GM21576 (cell line): ENCODE measurements at regions not wholly inside any gene's neighbourhood (a gene's known extent, or its start where the extent isn't known, plus 50 kb on each side); places are given as distances from the start of the nearest gene placed in this dataset.

Source experiments
- ATAC-seq: cut with Tn5 transposase; IDR thresholded peaks from one replicate; pipeline ENCODE4 v1.9.1; 2021; ENCODE audit warnings: mild to moderate bottlenecking, moderate library complexity; ENCODE audit not compliant: unreplicated experiment

- ATAC-seq: no peak
Observed at GRCh38 chrX:9147086-9147485, 113.2 kb upstream of the FAM9B start.

- ATAC-seq: no peak
Observed at GRCh38 chrX:9147726-9148125, 113.8 kb upstream of the FAM9B start.

GRCh38 chrX:9148615-9149399 is 114.9 kb upstream of the FAM9B start:
- no peak for ATAC-seq

GRCh38 chrX:9149501-9150245 is 115.7 kb upstream of the FAM9B start:
- no peak for ATAC-seq

DNA sequence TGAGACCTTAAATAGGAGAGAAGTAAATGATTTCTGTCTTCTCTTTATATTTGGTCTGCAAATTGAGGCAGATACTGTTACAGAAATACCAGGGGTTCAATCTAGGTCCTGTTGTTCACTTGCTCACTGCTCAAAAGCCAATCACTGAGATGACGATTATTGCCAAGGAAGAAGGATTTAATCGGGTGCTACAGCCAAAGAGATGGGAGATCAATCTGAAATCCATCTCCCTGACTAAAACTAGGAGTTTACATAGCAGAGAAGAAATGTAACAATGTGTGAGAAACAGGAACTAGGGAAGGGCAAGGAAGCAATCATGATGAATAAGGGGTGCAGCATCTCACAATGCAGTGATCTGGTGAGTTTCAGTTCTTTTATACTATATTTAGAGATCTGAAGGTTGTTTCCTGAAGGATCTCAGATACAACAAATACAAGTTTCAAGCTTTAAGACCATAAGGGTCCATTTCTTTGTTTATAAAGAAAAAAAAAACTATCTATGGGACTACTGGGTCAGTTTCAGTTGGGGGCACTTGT is 117.9 kb upstream of the FAM9B start:
- ATAC-seq: no peak

GRCh38 chrX:9153300-9153699 is 119.4 kb upstream of the FAM9B start:
- ATAC-seq: no peak

DNA sequence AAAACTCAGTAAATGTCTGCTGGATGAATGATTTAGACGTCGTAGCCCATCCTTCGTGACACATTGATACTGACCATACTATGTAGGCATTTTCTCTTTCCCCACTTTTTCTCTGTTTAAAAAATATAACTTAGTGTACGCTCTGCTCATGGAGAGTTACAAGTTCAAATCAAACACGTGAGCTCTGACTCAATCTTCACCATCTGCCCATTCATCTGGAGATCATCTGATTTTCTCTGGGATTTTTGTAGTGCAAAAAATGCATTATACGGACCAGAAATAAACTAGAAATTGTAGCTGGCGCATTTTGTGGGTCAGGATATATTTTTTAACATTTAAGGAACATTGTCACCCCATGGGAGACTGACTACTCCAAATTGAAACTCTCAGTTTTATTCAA is 124.7 kb upstream of the FAM9B start:
- no peak for ATAC-seq

- ATAC-seq: no peak
Observed at GRCh38 chrX:9160698-9161329, 126.9 kb upstream of the FAM9B start.

- no peak for ATAC-seq
Observed at GRCh38 chrX:9162698-9163097, 128.8 kb upstream of the FAM9B start.

DNA sequence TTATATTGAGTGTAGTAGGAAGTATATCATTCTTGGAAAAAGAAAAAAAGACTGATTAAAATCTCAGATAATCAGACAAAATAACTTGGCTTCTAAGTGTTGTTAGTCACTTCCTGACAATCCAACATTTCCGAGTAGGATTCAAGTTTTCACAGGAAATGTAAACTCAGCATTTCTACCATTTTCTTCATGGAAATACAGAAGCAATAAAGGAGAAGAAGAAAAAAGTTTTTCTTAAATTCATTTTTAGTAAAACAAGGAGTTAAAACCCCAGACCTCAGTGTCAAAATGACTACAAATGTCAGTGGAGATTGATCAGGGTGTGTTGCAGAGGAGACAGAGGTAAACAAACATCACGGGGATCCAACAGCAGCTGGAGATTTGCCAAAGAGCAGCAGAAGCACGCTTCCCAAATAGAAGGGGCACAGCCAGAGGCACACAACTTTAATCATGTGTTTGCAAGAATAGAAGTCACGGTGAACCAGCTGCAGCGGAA is 129.3 kb upstream of the FAM9B start:
- no peak for ATAC-seq

- ATAC-seq: no peak
Observed at GRCh38 chrX:9164086-9164485, 130.2 kb upstream of the FAM9B start.

GRCh38 chrX:9164533-9165426 is 130.9 kb upstream of the FAM9B start:
- no peak for ATAC-seq

GRCh38 chrX:9166584-9166944 is 132.6 kb upstream of the FAM9B start:
- no peak for ATAC-seq

GRCh38 chrX:9171841-9172463 is 138.0 kb upstream of the FAM9B start:
- ATAC-seq: no peak

DNA sequence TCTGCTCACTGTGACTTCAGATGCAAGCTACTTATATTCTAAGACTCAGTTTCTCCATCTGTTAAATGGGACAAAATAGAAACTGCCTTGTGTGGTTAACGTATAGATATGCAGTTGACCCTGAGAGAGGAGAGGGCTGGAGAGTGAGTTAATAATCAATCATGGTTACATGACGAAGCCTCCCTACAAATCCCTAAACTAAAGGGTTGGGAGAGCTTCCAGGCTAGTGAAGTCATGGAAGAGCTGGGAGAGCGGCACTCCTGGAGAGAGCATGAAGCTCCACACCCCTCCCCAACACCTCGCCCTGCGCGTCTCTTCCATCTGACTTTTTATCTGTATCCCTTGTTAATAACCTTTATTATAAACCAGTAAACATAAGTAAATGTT is 138.5 kb upstream of the FAM9B start:
- no peak for ATAC-seq

- ATAC-seq: no peak
Observed at GRCh38 chrX:9180623-9181022, 146.7 kb upstream of the FAM9B start.

DNA sequence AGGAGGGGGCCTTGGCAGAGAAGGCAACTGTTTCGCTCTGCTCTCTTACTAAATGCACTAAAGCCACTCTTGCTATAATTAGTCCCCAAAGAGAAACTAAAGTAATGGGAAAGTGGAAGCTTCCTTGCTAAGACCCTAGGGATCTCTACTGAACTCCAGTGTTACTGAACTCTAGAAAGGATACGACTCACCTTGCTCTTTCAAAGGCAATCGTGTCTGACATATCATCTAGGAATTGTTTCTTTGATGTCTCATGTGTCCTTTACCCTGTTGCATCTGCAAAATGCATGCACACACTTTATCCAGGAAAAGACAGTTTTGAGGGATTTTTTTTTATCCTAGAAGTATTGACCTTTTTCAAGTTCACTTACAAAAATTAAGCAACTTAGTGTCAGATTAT is 148.1 kb upstream of the FAM9B start:
- no peak for ATAC-seq

DNA sequence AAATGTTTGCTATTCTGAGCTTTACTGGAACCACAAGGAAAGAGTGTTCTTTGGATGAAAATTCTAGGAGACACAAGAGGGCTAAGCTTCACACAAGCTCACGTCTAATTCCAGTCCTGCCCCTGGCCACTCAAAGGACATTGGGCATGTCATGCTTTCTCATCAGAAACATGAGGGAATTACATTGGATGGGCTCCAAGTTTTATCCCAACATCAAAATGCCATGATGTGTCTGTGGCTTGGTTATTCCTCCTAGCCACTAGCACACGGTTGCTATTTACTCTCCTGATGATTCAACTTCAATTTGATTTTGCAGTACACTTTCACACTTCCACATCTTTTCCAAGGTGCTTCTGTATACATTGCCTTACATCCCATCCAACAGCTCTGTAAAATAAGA is 149.6 kb upstream of the FAM9B start:
- no peak for ATAC-seq

- no peak for ATAC-seq
Observed at GRCh38 chrX:9184211-9184610, 150.3 kb upstream of the FAM9B start.

- no peak for ATAC-seq
Observed at GRCh38 chrX:9188117-9188516, 154.2 kb upstream of the FAM9B start.
